AG04449 (cell line): ENCODE measurements at regions not wholly inside any gene's neighbourhood (a gene's known extent, or its start where the extent isn't known, plus 50 kb on each side); places are given as distances from the start of the nearest gene placed in this dataset.

Experiments
- CTCF ChIA-PET: fragments of 350-600 bp; formaldehyde crosslinking; extraction: SDS; loops from one replicate; lab custom pipeline; 2021; ENCODE audit warnings: antibody characterized with exemption; lab: Yijun Ruan, JAX
- POLR2A ChIA-PET: fragments of 400-600, 350-600 bp; formaldehyde crosslinking; extraction: SDS; loops from one replicate; lab custom pipeline; 2020; ENCODE audit warnings: antibody characterized with exemption, inconsistent platforms; lab: Yijun Ruan, JAX
- DNase-seq: peaks from one replicate; pipeline ENCODE4 v3.0.0-alpha.2; 2010; ENCODE audit warnings: low read depth, low spot score
- H3K4me3 ChIP-seq: 2 replicates; pipeline ENCODE4 v1.5.1; 2011; ENCODE audit warnings: low read depth, mild to moderate bottlenecking, control low read depth, low read length
- CTCF ChIP-seq: IDR thresholded peaks from one replicate; pipeline ENCODE4 v1.5.1; 2011; ENCODE audit warnings: mild to moderate bottlenecking, moderate library complexity, low read length, control low read depth, inconsistent platforms; ENCODE audit not compliant: insufficient read depth; ENCODE audit errors: missing control alignments

- DNase-seq: no peak
- no peak for TF ChIP-seq CTCF
- POLR2A ChIA-PET: no interaction called here
- H3K4me3 ChIP-seq: no peak overlapping the region
- CTCF ChIA-PET: interaction anchor here (1.4 kb wide), 1 partner anchor 9 kb away, joined by 4 read pairs; no protein-coding TSS in a partner anchor
Measured at GRCh38 chr6:140599916-140600315, 1225.5 kb upstream of the CITED2 start.

- ChIA-PET POLR2A (no interaction called here), CTCF (no interaction called here)
- no peak overlapping the region for H3K4me3 ChIP-seq
- DNase-seq: no peak
- no peak for TF ChIP-seq CTCF
Measured at GRCh38 chr6:140597181-140597580, 1222.7 kb upstream of the CITED2 start.

GRCh38 chr6:140594806-140595128 lies 1220.3 kb upstream of the CITED2 start:
- no peak overlapping the region for H3K4me3 ChIP-seq
- POLR2A ChIA-PET: no interaction called here
- TF ChIP-seq CTCF: no peak
- DNase-seq: no peak
- CTCF ChIA-PET: no interaction called here

GRCh38 chr6:140592877-140593276 lies 1218.4 kb upstream of the CITED2 start:
- POLR2A ChIA-PET: no interaction called here
- no peak overlapping the region for H3K4me3 ChIP-seq
- DNase-seq: no peak
- no peak for TF ChIP-seq CTCF
- CTCF ChIA-PET: no interaction called here

- no peak for DNase-seq
- CTCF ChIA-PET: interaction anchor here (0.8 to 0.9 kb wide), 2 partner anchors 10 to 703 kb away, joined by 3 to 4 read pairs; no protein-coding TSS in a partner anchor
- no peak overlapping the region for H3K4me3 ChIP-seq
- no peak for TF ChIP-seq CTCF
- POLR2A ChIA-PET: no interaction called here
Measured at GRCh38 chr6:140590641-140591040, 1216.2 kb upstream of the CITED2 start.

- POLR2A ChIA-PET: no interaction called here
- TF ChIP-seq CTCF: no peak
- CTCF ChIA-PET: interaction anchor here (1.5 kb wide), 1 partner anchor 332 kb away, joined by 4 read pairs; no protein-coding TSS in a partner anchor
- DNase-seq: no peak
- H3K4me3 ChIP-seq: no peak overlapping the region
Measured at GRCh38 chr6:140586426-140587061, 1212.1 kb upstream of the CITED2 start.
